ENCODE measurements at regions not wholly inside any gene's neighbourhood (a gene's known extent, or its start where the extent isn't known, plus 50 kb on each side); places are given as distances from the start of the nearest gene placed in this dataset.
"Not testable (repeated sequence)": the region's sequence is repeated elsewhere in the genome, so short reads cannot be mapped to it uniquely, and the experiment has no call there.

DNA sequence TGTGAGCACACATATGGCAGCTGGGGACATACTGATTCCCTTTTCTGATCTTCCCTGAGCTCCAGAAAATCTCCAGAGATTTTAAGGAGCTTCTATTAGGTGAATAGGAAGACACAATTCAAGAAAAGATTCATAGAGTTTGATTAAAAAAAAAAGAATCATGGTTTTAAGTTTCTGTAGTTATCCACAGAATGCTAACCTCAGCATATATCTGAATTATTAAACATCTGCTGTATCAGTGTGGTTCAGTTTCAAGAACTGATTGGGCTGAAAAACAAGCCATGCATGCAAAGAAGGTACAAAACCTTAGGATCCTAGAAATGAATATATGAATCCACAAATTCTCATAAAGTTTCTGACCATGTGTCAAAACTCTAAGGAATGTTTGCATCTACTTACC lies 94.1 kb upstream of the ZNF438 start:
- no peak for DNase-seq

DNA sequence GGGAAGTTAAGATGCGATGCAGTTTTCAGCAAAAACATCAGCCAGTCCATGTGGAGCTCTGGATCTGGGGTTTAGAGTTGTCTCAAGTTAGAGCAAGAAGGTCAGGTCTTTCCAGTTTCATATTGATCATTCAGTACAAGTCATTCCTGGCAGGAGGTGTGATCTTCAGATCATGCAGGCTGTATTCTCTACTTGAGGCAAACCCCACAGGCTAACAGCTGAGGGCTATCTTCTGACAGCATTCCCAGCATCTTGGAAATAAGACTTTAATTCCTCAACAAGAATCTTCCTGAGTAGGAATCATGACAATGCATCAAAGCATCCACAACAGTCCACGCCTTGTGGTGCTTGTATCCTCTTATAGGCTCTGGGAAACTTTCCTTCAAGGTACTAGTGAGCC lies 94.9 kb upstream of the ZNF438 start:
- DNase-seq, result no peak

DNA sequence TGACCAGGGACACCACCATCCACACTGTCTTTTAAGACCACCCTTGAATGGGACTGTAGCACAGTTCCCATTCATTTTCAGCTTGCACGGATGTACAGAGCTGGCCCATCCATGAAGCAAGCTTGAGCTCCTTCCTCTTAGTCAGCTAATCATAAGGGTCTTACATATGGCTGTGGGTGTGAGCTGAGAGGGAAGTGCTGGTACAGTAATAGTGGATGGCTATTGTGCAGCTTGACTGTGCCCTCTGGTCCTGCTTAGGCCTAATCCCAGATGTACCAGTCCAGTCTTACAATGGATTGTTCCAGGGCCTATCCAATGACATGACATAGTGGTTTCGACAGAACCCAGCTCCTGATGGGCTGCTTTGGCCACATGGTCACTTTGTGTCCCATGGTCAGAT lies 96.9 kb upstream of the ZNF438 start:
- DNase-seq, result no peak

DNA sequence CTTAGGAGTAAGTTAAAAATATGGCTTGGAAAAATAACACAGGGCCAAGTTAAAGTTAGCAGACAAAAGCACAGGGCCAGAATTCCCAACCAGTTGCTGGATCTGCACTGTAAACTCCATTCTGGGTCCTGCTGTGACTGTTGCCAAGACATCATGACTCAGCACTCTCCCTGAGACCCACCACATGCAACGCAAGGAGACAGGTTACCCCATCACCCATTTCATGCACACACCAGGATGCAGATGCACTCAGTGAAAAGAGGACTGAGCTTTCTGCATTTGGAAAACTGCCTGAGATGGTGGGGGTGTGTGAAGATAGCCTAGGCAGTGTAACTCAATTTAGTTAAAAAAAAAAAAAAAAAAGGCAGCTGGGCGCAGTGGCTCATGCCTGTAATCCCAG lies 97.6 kb upstream of the ZNF438 start:
- DNase-seq, result no peak

DNA sequence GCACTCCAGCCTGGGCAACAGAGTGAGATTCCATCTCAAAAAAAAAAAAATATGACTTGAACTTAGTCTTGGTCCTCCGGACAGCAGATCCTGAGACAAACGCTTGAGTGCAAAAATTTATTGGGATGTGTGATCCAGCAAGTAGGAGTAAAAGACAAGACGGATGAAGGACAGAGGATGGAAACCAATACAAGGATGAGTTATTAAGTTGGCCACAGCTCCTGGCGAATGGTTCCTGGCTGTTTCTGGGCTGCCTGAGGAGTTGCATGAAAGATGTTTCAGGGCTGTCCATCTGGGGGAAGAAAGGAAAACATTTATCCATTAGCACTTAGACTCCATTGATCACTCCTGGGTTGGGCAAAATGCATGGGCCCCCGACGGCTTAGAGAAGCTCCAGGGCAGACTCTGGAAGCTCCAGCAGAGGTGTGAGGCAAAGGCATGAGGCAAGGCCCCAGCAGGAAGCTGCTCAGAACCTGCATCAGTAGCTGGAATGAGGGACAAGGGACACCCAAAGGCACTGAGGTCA lies 98.3 kb upstream of the ZNF438 start:
- DNase-seq, result no peak

DNA sequence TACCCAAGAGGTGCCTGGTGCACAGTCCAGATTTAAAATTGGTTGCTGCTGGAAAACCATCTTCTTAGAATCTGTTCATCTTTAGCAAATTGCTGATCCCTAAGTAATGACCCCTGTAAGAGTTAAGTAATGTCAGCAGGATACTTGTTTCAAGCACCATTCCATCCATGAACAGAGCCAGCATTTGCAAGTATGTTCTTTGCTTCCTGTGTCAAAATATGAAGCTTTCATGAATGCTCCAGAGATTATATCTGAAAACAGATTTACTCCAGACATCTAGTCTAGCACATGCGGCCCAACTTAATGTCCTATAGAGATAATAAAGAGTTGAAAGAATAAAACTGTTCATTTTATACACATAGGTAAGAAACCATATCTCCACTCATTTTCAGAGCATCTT lies 98.7 kb upstream of the ZNF438 start:
- DNase-seq, result no peak

DNA sequence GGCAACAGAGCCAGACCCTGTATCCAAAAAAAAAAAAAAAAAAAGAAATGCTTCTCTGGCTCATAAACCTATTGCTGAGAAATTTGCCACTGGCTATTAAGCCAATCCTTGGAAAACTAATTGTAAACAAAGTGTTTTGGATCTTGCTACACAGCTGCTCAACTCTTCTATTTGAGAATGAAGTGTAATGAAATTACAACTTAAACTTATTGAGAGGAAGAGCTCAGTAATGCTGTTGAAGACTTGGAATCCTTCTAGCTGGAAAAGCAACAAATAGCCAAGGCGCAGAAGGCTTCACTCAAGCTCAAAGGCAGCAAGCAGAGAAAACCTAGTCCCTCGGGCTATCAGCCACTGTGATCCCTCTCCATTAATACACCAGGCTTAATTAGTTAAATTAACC lies 99.6 kb upstream of the ZNF438 start:
- DNase-seq, result no peak

DNA sequence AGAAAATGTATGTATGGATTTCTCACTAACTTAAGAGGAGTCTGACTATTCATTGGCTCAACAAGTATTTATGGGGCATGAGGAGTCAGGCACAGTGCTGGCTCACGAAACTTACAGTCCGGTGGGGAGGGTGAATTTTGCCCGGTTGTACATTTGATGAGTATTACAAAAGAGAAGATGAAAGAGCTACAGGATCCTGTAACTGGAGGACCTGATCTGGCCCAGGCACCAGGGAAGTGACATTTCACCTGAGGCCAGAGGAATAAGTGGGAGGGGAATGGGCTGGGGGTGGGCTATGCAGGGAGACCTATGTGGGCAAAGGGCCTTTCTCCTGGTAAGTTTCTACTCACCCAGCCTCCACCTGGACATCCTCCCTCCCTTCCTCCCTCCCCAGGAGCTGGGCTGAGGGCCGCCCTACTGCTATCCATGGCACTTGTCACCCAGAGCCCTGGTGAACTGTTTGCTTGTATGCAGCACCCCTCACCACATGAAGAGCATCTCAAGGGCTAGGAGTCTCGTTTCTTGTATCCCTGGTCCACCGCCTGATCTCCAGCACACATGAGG lies 101.1 kb upstream of the ZNF438 start:
- no peak for DNase-seq

DNA sequence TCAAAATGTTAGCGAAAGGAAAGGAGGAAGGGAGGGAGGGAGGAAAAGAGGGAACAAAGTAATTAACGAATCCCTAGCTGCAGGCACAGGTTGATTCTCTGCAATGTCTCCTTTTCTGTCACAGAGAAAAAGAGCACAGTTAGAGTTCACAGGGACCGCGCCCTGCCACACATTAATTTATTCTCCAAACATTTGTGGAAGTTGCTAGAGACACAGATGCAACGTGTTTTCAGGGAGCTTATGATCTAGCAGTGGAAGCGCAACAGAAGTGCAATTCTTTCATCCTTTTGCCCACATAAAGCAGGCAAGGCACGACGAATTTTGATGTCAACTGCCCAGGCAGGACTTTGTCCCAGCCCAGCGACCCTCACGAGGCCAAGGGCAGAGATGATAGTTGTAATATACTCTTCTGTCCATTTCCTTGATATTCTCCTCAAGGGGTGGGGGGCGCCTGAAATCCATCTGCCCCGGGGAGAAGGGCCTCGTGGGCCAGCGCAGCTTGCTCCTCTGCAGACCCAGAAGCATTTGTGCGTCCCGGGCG lies 101.7 kb upstream of the ZNF438 start:
- DNase-seq, result no peak

DNA sequence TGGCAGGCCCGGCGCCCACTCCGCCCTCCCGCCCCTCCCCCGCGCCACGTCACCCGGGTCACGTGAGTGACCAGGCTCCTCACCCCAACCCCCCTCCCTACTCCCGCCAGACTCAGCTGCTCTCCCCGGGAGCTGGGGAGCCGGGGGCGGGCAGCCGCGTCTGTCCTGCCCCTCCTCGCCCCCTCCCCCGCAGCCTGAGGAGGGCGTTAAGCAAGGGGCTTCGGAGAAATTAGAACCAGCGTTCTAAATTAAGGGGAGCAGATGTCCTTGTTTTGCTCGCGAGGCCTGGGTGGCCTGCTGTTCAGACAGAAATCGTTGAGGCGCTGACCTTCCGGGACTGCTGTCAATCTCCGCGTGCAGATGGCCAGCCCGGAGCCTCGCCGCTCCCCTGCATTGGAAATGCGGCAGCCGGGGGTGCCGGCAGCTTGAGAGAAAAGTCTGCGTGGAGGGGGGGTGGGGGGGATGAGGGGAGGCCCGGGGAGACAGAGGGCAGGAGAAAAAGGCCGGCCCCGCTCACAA lies 102.2 kb upstream of the ZNF438 start:
- DNase-seq, result peak; percentile 20

DNA sequence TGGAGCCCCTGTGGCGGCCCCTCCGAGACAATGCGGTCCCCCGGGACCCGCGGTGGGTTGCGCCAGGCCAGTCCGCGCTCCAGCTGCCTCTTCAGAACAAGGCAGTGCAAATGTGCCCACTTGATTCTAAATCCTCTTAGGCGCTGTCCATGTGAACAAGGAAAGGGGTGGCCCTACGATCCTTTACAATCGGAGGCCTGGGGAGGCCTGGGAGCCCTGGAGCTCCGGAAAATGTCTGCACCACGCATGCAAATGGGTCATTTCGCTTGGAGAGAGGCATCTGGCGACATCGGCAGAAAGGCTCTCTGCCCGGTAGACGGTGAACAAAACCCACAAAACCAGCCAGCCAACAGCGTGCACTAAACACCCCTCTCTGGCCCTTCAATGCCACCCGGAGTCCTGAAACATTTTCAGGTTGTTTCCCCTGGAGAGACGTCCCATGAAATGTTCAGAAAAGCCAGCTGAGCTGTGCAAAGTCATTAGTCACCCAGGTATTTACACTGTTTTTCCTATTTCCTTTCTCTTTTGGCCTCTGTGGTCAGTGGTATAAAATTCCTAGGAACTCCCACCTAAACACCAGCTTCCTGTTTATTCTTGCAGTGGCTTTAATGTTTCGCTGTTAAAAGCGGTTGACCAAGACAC lies 102.8 kb upstream of the ZNF438 start:
- DNase-seq, result no peak

DNA sequence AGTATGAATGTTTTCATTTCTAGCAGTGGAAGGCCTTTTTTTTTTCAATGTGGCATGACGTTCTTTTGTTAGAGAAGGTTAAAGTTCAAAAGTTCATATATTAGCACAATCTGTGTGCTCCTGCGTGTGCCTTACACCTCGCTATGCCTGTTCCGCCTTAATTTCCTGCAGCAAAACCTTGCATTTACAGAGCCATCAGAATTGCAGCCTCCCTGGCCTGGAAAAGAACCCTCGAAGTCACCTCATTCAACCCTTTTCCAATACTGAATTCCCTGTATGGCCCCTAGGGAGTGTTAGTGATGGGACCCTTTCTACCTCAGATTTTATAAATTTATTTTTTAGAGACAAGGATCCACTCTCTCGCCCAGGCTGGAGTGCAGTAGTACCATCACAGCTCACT lies 103.5 kb upstream of the ZNF438 start:
- DNase-seq, result no peak

DNA sequence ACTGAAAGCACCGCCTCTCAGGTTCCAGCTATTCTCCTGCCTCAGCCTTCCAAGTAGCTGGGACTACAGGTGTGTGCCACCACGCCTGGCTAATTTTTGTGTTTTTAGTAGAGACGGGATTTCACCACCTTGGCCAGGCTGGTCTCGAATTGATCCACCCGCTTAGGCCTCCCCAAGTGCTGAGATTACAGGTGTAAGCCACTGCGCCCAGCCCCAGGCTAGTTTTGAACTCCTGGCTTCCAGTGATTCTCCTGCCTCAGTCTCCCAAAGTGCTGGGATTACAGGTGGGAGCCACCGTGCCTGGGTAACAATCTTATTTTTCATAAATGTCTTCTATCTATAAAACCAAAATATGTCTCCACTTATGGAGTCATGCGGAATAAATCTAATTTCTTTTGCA lies 104.1 kb upstream of the ZNF438 start:
- not testable (repeated sequence) for DNase-seq

DNA sequence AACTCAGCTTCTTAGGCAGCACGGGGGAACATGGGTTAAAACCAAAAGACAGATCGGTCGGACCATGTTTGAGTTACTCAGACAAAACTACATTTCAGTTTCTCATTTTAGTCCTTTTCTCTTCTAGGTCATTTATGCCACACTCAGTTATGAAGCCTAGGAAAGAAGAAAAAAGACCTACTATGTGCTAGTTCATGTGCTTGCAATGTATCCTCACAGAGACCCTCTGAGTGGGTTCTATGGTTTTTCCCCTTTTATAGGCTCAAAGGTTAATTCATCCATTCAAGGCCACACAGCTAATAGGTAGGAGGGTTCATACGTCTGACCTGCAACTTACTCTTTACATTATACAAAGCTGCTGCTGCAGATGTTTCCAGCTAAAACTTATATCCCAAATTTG lies 104.7 kb upstream of the ZNF438 start:
- no peak for DNase-seq

DNA sequence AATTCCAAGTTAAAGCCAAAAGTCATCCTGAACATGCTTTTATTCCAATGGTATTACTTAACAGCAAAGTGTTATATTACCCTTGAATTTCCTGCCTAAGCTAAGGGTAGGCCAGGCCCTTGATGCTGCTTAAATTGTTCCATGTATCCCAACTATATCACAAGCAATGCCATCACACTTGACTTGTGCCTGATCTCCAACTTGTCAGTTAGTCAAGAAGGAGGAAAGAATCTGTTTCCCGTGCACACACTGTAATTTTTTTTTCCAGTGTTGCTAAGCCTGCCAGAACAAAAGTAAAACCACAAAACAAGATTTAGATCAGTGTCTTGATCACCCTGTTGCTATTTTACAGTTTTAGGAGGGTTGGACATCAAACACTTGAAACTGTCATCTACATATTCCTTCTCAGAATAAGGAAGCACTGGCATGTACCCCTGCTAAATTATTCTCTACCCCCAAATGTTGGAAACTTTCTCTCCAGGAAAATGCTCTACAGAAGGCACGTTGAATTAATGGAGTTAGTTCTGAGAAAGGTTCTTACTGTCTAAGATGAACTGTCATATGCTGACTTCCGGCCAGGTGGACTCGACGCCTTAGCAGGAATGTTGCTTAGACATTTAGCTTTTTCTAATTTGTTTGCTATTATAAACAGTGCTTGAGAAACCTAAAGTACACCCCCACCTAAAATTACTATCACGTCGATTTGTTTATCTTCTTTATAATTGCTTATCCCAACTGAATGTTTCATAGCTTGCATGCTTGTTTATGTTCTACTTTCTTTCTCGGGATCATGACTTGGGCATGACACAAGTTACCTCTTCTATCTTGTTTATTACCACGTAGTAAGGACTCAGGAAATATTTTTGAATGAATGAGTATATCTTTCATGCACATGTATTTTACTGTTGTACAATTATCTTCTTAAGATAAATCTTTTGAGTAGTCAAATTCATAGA lies 105.5 kb upstream of the ZNF438 start:
- no peak for DNase-seq

DNA sequence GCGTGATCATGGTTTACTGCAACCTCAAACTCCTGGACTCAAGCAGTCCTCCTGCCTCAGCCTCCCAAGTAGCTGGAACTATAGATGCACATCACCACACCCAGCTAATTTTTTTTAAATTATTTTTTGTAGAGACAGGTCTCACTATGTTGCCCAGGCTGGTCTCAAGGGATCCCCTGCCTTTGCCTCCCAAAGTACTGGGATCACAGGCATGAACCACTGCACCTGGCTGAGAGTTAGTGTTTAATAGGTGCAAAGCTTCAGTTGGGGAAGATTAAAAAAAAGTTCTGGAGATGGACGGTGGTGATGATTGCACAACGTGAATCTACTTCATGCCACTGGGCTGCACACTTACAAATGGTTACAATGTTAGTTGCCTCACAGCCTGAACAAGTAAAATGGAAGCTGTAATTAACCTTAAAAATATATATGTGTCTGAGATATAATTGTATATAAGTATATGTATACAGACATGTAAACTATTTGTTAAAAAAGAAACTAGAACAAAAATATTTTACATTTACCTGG lies 106.4 kb upstream of the ZNF438 start:
- no peak for DNase-seq

DNA sequence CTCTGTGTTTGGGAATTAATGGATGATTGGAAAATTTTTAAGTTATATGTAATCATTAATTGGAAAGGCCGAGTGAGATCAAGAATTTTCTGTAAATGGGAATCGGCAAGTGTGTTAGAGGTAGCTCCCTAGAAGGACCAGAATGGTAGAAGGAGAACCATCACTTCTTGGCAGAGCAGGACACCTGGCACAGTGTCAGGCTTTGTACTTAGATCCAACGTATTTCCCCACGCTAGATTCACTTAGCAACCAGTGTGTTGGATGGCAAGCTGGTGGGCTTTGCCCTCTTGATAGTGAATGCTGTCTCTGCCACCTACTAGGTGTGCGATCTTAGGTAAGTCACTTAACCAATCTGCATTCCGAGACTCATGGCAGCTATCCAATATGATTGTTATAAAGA lies 107.8 kb upstream of the ZNF438 start:
- no peak for DNase-seq

DNA sequence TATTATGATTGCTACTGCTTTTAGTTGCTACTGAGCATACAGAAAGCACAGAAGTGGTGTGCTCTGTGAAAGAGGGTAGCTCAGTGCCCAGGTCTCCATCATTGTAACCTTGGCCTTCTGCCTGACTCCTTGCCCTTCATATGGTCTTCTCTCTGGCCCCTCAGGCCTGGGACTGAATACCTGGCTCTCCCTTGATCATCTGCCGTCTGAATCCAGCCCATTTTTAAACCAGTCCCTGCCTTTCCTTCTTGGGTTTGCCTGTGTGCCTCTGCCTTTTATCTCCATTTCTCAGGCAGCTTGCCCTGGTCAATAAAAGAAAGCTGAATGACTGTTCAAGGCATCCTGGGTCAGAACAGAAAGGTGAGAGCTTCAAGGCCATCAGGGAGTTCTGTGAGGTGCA lies 109.1 kb upstream of the ZNF438 start:
- DNase-seq, result no peak

DNA sequence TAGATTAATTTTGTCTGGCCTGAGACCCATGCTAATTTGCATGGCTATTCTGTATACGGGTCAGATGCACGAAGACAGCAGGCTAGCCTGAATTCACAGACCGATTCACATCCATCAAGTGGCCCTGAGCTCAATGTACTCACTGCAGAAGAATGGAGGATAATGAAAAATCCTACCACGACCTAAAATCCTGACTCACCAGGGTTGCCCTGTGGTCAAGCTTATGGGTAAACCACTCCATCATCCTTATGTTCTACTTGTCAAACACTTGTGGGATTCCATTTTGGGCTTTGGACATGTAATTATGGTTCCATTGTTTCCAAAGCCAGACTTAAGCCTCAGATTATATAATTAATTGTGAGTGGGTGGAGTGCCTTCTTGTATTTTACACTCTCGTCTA lies 110.4 kb upstream of the ZNF438 start:
- DNase-seq, result peak; percentile 21

DNA sequence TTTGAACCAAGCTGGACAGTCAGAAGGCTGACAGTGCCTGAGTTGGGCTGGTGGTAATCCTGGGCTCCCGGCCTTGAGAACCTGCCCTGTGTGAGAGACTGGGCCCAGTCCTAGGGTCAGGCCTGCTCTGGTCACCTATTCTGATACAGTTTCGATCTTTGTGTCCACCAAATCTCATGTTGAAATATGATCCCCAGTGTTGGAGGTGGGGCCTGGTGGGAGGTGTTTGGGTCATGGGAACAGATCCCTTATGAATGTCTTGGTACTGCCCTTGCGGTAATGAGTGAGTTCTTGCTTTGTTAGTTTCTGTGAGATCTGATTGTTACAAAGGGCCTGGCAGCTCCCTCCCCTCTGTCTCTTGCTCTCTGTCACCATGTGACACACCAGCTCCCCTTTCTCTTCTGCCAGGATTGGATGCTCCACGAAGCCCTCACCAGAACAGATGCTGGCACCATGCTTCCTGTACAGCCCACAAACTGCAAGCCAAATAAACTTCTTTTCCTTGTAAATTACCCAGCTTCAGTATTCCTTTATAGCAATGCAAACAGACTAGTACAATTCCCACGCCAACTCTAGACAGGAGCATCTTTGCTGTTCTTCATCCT lies 111.8 kb upstream of the ZNF438 start:
- no peak for DNase-seq

DNA sequence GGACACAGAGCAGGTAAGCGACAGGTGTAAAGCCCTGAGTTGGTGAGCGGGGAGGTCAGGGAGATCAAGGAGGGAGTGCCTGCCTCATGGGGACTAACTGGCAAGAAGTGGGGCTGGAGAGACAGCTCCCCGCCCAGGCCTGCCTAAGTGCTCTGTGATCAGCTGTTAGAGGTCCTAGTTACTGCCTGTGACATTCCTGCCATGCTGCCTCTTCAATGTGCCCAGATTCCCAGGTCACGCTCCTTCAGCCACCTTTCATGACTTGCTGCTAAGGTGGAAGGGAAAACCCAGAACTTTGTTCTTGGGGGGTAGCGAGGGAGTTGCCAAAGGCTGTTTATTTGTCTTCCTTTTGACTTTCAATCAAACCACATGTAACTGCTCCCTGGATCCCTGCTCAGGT lies 114.3 kb upstream of the ZNF438 start:
- no peak for DNase-seq

DNA sequence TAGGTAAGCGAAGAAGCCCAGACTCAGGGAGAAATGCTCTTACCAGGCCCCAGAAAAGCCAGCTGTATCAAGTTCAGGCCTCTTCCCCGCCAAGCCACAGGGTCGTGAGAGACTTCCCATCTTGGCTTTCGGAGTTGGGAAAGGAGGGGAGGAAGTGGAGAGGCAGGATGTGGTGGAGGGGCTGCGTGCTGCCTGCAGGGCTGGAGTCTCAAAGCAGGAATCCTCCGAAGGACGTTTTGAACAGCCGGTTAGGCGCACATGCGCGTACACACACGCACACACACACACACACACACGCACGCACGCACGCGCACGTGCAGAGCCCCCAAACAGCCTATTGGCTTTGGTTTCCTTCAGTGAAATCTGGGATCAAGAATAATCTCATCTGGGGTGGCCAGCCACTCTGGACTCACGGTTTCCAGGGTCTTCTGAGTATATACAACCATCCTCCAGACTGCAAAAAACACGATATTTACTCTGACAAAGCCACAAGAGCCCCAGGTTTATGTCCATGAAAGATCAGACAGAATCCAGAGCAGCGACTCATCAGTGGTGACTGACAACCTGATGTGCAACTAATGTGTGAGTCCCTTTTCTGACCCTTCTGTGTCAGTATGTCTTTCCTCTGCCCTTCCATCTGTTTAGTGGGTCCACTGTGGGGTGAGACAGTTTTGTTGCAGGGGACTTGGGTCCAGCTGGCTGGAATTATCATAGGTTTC lies 115.0 kb upstream of the ZNF438 start:
- DNase-seq, result no peak

Data from amniotic stem cell (primary cell).